Kidney epithelial cell (primary cell): ENCODE measurements at regions not wholly inside any gene's neighbourhood (a gene's known extent, or its start where the extent isn't known, plus 50 kb on each side); places are given as distances from the start of the nearest gene placed in this dataset.
A peak's percentile ranks its signal among the peaks of the same experiment; 100 is the strongest.
"Not testable (repeated sequence)": the region's sequence is repeated elsewhere in the genome, so short reads cannot be mapped to it uniquely, and the experiment has no call there.

Experiments used
- DNase-seq: peaks from one replicate; pipeline ENCODE4 v3.0.0-alpha.2; 2010; ENCODE audit warnings: low read depth
- H3K27me3 ChIP-seq: 2 replicates; pipeline ENCODE4 v1.6.0; 2011; ENCODE audit warnings: low read length; ENCODE audit not compliant: control insufficient read depth, insufficient read depth
- H3K36me3 ChIP-seq: 2 replicates; pipeline ENCODE4 v1.5.1; 2011; ENCODE audit warnings: low read length; ENCODE audit not compliant: control insufficient read depth, insufficient read depth
- H3K4me3 ChIP-seq: 2 replicates; pipeline ENCODE4 v1.5.1; 2011; ENCODE audit warnings: low read depth, mild to moderate bottlenecking, control low read depth, low read length
- CTCF ChIP-seq: IDR thresholded peaks from 2 replicates; pipeline ENCODE4 v1.5.1; 2011; ENCODE audit warnings: mild to moderate bottlenecking, moderate library complexity, low read length, control low read depth, inconsistent platforms; ENCODE audit not compliant: insufficient read depth, poor library complexity, severe bottlenecking

DNA sequence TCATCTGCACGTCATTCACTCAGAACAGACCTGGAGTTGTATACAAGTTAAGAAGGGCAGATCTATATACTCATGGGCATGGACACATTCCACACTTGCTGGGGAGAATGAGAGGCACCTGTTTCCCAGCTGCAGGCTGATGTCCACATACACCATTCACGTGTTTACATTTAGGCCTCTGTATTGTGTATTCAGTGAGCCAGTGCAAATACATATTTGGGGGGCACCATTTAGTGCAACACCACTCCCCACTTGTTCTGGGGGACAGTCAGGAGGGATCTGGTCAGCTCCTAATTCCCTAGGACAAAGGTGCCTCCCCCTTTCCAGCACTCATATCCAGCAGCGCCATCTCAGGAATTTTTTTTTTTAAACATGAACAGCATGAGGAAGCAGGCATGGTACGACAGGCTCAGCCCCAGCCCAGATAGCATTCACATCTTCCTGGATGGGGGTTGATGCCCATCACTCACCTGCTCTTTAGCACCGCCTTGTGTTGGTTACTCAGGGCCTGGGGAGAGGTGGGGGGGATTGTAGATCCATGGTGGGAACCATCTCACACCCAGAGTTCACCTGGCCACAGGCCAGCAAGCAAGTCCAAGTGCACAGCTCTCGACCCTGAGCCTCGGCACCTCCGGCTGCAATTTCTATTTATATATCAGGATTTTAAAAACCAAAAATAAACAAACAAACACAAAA lies 56.9 kb upstream of the ZNF254 start:
- Histone ChIP-seq H3K36me3 (no peaks in the 10 kb centered on the region), H3K27me3 (no peaks in the 10 kb centered on the region), H3K4me3 (no peak overlapping the region)
- no peak for TF ChIP-seq CTCF
- DNase-seq: no peak

DNA sequence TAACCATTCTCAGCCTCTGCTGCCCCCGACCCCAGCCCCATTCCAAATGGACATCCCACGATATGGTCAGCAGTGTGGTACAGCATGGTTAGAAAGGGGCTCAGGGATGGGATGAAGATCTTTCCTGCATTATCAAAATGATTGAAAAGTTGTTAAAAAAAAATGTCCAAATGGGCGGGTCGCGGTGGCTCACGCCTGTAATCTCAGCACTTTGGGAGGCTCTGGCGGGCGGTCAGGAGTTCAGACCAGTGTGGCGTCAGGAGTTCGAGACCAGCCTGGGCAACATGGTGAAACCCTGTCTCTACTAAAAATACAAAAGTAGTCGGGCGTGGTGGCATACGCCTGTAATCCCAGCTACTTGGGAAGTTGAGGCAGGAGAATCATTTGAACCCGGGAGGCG lies 54.3 kb upstream of the ZNF254 start:
- no peak overlapping the region for H3K4me3 ChIP-seq

GRCh38 chr19:24033301-24033962 lies 53.6 kb upstream of the ZNF254 start:
- DNase-seq: peak; percentile 65
- peak overlapping the region; percentile 55 for H3K4me3 ChIP-seq
- TF ChIP-seq CTCF: no peak
- H3K36me3 ChIP-seq: peaks cover 1% of the 10 kb centered on the region
- no peaks in the 10 kb centered on the region for H3K27me3 ChIP-seq

More for the DNA sequence above, 54.3 kb upstream of the ZNF254 start:
- no peak for DNase-seq
- H3K36me3 ChIP-seq: peaks cover 1% of the 10 kb centered on the region
- TF ChIP-seq CTCF: no peak
- H3K27me3 ChIP-seq: no peaks in the 10 kb centered on the region

DNA sequence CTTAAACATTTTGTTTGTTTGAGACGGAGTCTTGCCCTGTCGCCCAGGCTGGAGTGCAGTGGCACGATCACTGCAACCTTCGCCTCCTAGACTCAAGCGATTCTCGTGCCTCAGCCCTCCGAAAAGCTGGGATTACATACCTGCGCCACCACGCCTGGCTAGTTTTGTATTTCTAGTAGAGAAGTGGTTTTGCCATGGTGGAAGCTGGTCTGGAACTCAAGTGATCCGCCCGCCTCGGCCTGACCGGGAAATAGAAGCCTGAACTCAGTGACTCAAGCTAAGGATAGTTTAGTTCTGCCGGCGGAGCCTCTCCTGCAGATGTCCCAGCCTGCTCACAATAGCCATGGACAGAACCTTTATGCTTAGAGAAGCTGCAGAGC lies 53.0 kb upstream of the ZNF254 start:
- Histone ChIP-seq H3K27me3 (no peaks in the 10 kb centered on the region), H3K4me3 (peak overlapping the region; percentile 55), H3K36me3 (peaks cover 1% of the 10 kb centered on the region)
- no peak for DNase-seq
- no peak for TF ChIP-seq CTCF

- not testable (repeated sequence) for DNase-seq, H3K27me3 ChIP-seq, H3K36me3 ChIP-seq
- H3K4me3 ChIP-seq: peak overlapping the region; percentile 55
These were observed 51.6 kb upstream of the ZNF254 start for GRCh38 chr19:24035261-24035880.
